Brain microvascular endothelial cell (primary cell): ENCODE measurements at regions not wholly inside any gene's neighbourhood (a gene's known extent, or its start where the extent isn't known, plus 50 kb on each side); places are given as distances from the start of the nearest gene placed in this dataset.
"Not testable (repeated sequence)": the region's sequence is repeated elsewhere in the genome, so short reads cannot be mapped to it uniquely, and the experiment has no call there.

Experiments
- DNase-seq: peaks from one replicate; pipeline ENCODE4 v3.0.0-alpha.2; 2020
- H3K27ac ChIP-seq: fragments of 250-450 bp; sonication (Bioruptor Pico); 2 replicates; pipeline ENCODE4 v1.5.1; 2020; ENCODE audit warnings: mild to moderate bottlenecking, moderate library complexity
- H3K27me3 ChIP-seq: fragments of 250-450 bp; sonication (Bioruptor Pico); replicated peaks from 2 replicates; pipeline ENCODE4 v1.5.1; 2020; ENCODE audit warnings: mild to moderate bottlenecking
- H3K36me3 ChIP-seq: fragments of 250-450 bp; sonication (Bioruptor Pico); replicated peaks from 2 replicates; pipeline ENCODE4 v1.5.1; 2020; ENCODE audit warnings: mild to moderate bottlenecking
- H3K4me3 ChIP-seq: 2 replicates; pipeline ENCODE4 v1.5.1; 2011; ENCODE audit warnings: low read depth, mild to moderate bottlenecking, control low read depth, low read length, moderate library complexity
- in situ Hi-C: cut with HindIII; loops from 2 replicates; pipeline ENCODE4 v1.10.0; 2017; ENCODE audit warnings: low sequenced_read_pairs, low pct_ligation_motif_present
- TF ChIP-seq, protein P1 (sequence below): IDR thresholded peaks from 2 replicates; pipeline ENCODE4 v1.5.1; 2011; ENCODE audit warnings: low read depth, mild to moderate bottlenecking, moderate library complexity, low read length, control low read depth, inconsistent platforms; ENCODE audit errors: missing control alignments

GRCh38 chr10:53063805-53064204 is 291.2 kb upstream of the MBL2 start:
- Histone ChIP-seq H3K4me3 (no peak overlapping the region), H3K36me3 (no peaks in the 10 kb centered on the region), H3K27me3 (no peaks in the 10 kb centered on the region), H3K27ac (no peak overlapping the region)
- in situ Hi-C loops, result no loop called here
- TF ChIP-seq, protein P1, sequence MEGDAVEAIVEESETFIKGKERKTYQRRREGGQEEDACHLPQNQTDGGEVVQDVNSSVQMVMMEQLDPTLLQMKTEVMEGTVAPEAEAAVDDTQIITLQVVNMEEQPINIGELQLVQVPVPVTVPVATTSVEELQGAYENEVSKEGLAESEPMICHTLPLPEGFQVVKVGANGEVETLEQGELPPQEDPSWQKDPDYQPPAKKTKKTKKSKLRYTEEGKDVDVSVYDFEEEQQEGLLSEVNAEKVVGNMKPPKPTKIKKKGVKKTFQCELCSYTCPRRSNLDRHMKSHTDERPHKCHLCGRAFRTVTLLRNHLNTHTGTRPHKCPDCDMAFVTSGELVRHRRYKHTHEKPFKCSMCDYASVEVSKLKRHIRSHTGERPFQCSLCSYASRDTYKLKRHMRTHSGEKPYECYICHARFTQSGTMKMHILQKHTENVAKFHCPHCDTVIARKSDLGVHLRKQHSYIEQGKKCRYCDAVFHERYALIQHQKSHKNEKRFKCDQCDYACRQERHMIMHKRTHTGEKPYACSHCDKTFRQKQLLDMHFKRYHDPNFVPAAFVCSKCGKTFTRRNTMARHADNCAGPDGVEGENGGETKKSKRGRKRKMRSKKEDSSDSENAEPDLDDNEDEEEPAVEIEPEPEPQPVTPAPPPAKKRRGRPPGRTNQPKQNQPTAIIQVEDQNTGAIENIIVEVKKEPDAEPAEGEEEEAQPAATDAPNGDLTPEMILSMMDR, result no peak
- DNase-seq, result no peak

GRCh38 chr10:53052521-53053164 is 280.1 kb upstream of the MBL2 start:
- in situ Hi-C loops, result no loop called here
- no peak overlapping the region for H3K27ac ChIP-seq
- H3K27me3 ChIP-seq, result no peaks in the 10 kb centered on the region
- no peak for DNase-seq
- TF ChIP-seq, protein P1, result no peak
- no peak overlapping the region for H3K4me3 ChIP-seq
- no peaks in the 10 kb centered on the region for H3K36me3 ChIP-seq

- Histone ChIP-seq H3K36me3 (no peaks in the 10 kb centered on the region), H3K4me3 (no peak overlapping the region), H3K27ac (no peak overlapping the region), H3K27me3 (no peaks in the 10 kb centered on the region)
- in situ Hi-C loops, result no loop called here
- no peak for DNase-seq
- TF ChIP-seq, protein P1, result no peak
These were observed 272.7 kb upstream of the MBL2 start for GRCh38 chr10:53045315-53045714.

DNA sequence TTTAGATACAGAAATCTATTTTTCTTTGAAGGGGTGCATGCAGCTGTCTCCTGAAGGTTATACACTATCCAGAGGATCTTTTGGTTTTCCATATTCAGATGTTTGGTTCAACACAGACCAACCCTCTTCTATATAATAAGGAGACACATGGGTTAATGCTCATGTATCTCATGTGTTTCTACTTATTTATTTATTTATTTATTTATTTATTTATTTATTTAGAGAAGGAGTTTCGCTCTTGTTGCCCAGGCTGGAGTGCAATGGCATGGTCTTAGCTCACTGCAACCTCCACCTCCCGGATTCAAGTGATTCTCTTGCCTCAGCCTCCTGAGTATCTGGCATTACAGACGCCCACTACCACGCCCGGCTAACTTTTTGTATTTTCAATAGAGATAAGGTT is 263.2 kb upstream of the MBL2 start:
- H3K27ac ChIP-seq, DNase-seq, in situ Hi-C loops, H3K27me3 ChIP-seq, H3K36me3 ChIP-seq, H3K4me3 ChIP-seq: not testable (repeated sequence)

DNA sequence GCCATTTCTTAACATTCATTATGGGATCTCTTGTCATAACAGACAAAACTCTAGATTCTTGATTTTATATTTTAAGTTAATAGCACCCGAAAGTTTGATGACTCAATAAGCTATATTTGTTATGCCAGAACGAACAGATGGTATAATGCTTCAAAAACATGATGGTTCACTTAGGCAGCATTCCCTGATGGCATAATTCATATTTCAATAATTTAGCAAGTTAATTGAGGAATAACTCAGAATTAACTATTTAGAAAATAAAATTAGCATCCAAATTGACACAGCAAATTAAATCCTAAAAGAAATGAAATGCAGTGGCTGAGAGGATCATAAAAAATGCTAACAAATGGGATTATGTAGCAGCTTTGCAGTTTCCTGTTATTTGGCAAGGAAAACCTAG is 260.8 kb upstream of the MBL2 start:
- H3K36me3 ChIP-seq, result no peaks in the 10 kb centered on the region
- in situ Hi-C loops, result no loop called here
- DNase-seq, result no peak
- H3K27ac ChIP-seq, result no peak overlapping the region
- TF ChIP-seq, protein P1, result no peak
- no peak overlapping the region for H3K4me3 ChIP-seq
- H3K27me3 ChIP-seq, result no peaks in the 10 kb centered on the region

DNA sequence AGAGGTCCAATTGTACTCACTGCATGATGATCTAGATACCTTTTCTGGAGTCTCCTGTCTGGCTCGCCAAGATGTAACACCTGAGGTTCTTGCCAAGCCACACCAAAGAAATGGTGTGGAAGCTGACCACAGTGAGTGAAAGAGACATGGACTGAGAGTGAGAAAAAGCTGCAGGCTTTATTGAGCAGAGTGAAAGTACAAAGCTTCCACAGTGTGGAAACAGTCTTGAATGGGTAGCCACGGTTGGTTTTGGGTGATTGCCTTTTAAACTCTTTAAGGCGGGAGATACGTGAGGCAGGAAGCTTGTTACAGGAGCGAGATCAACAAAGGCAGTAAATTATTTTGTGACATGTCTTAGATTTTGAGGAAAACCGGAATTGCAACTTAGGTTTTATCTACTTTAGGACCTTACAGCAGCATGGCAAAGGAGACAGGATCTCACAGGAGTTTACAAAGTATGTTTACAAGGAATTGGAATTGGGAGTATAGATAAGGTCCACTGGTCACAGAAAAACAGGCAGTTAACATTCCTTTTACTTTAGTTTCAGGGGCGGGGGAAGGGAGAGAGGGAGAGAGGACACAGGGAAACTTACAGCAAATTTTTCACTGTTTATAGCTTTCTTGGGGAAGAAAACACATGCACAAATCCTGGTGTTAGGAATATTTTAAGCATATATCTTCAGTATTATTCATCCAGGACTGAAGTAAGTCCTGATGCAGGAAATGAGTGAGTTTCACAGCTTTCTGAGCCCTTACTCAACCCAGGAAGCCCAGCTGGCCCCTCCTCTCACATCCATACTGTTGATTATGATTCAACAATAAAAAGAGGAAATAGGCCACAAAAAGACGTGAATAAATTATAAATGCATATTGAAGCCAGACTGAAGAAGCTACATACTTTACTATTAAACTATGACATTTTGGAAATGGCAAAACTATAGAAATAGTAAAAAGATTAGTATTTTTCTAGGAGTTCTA is 257.6 kb upstream of the MBL2 start:
- H3K27ac ChIP-seq, H3K36me3 ChIP-seq, H3K27me3 ChIP-seq, in situ Hi-C loops, H3K4me3 ChIP-seq: not testable (repeated sequence)
- DNase-seq, result peak; percentile 34
